ENCODE measurements at regions not wholly inside any gene's neighbourhood (a gene's known extent, or its start where the extent isn't known, plus 50 kb on each side); places are given as distances from the start of the nearest gene placed in this dataset.
"Not testable (repeated sequence)": the region's sequence is repeated elsewhere in the genome, so short reads cannot be mapped to it uniquely, and the experiment has no call there.

DNA sequence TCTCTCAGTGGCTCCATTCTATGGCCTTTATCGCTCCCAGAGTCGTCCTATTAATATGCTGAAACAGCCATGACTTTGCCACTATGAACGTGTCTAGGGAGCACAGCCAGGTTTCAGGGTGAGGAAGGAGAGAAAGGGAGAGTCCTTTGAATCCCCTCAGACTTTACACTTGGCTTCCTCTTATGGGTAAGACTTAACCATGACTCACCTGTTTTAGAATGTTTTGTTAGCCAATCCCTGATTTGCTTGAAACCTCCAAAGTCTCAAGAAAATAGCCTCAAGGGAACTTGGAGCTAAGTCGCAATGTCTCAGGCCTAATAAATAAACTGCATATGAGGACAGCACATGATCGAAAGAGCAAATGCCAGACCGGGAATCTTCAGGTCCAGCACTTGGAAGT, 131.2 kb upstream of the RCN1 start:
- peaks cover 7% of the 10 kb centered on the region for H3K27me3 Mint-ChIP-seq
- peaks cover 5% of the 10 kb centered on the region for H3K4me1 Mint-ChIP-seq
- no peak overlapping the region for H3K27ac Mint-ChIP-seq
- H3K36me3 Mint-ChIP-seq (ENCODE audit: low read depth), result no peaks in the 10 kb centered on the region
- intact Hi-C loops (cut with micrococcal nuclease), result loop anchor here (5.0 to 10.0 kb wide), 4 partner anchors 135 to 717 kb away; partner anchors contain the start of genes DCDC1 and DNAJC24
- H3K4me3 Mint-ChIP-seq, result no peak overlapping the region
- no peak for DNase-seq
- H3K9me3 Mint-ChIP-seq, result no peaks in the 10 kb centered on the region

DNA sequence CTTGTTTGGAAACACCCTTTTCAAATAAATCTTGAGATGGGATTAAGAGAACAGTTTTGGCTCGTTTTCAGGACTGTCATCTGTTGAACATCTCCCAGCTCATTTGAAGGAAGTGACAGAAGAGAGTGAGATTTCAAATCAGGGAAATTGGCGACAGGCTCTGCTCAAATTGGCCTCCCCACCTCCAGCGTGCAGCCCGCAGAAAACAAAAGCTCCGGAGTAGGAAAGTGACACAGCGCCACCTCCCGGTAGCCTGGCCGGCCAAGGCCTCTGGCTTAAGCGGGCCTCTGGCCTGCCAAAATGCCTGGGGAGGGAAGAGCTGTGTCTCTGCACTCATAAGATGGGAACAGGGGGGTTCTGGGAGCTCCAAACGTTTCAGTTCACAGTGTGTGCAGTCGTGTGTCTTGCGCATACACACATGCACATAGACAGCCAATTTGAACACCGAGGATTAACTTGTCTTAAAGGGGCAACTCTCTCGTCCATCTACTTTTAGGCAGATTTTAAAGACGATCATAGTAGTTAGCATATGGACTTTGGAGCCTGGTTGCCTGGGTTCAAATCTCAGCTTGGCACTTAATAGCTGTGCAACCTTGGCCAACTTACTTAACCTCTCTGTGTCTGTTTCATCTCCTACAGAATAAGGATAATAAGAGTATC, 132.7 kb upstream of the RCN1 start:
- Mint-ChIP-seq H3K4me3 (no peak overlapping the region), H3K27me3 (peaks cover 13% of the 10 kb centered on the region), H3K9me3 (no peaks in the 10 kb centered on the region), H3K4me1 (peaks cover 5% of the 10 kb centered on the region), H3K27ac (no peak overlapping the region), H3K36me3 (ENCODE audit: low read depth) (no peaks in the 10 kb centered on the region)
- intact Hi-C loops (cut with micrococcal nuclease), result loop anchor here (5.0 to 10.0 kb wide), 4 partner anchors 133 to 716 kb away; partner anchors contain the start of genes DCDC1 and DNAJC24
- DNase-seq, result peak; percentile 92

DNA sequence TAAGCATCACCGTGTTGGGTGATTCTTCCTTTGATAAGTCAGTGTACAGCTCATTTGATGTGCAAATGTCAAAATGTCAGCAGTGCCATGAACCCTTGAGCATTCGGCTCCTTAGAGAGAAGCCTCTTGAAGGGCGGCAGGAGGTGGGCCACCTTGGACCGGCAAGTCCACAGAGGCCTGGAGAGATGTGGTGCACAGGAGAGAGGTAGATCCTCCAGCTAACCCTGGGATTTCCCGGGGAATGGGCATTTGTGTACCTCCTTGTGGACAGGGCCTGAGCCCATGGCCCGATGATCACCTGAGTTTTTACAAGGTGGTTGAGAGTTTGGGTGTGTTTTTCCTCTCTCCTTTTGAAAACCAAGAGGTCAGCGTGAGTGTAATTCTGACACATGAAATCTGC, 133.2 kb upstream of the RCN1 start:
- H3K4me3 Mint-ChIP-seq, result no peak overlapping the region
- H3K9me3 Mint-ChIP-seq, result no peaks in the 10 kb centered on the region
- peaks cover 15% of the 10 kb centered on the region for H3K27me3 Mint-ChIP-seq
- no peaks in the 10 kb centered on the region for H3K36me3 Mint-ChIP-seq (ENCODE audit: low read depth)
- DNase-seq, result no peak
- no peak overlapping the region for H3K27ac Mint-ChIP-seq
- H3K4me1 Mint-ChIP-seq, result peaks cover 5% of the 10 kb centered on the region
- intact Hi-C loops (cut with micrococcal nuclease), result loop anchor here (5.0 to 10.0 kb wide), 4 partner anchors 133 to 715 kb away; partner anchors contain the start of genes DCDC1 and DNAJC24

- no peaks in the 10 kb centered on the region for H3K9me3 Mint-ChIP-seq
- intact Hi-C loops (cut with micrococcal nuclease), result loop anchor here (5.0 to 10.0 kb wide), 4 partner anchors 132 to 714 kb away; partner anchors contain the start of genes DCDC1 and DNAJC24
- peaks cover 22% of the 10 kb centered on the region for H3K27me3 Mint-ChIP-seq
- no peak overlapping the region for H3K4me3 Mint-ChIP-seq
- peaks cover 5% of the 10 kb centered on the region for H3K4me1 Mint-ChIP-seq
- no peak for DNase-seq
- H3K36me3 Mint-ChIP-seq (ENCODE audit: low read depth), result no peaks in the 10 kb centered on the region
- H3K27ac Mint-ChIP-seq, result no peak overlapping the region
These were observed 134.6 kb upstream of the RCN1 start for GRCh38 chr11:31956310-31956709.

- intact Hi-C loops (cut with micrococcal nuclease), result loop anchor here (5.0 to 10.0 kb wide), 4 partner anchors 131 to 714 kb away; partner anchors contain the start of genes DCDC1 and DNAJC24
- Mint-ChIP-seq H3K4me1 (peaks cover 5% of the 10 kb centered on the region), H3K4me3 (no peak overlapping the region), H3K9me3 (peaks cover under 1% of the 10 kb centered on the region), H3K27ac (no peak overlapping the region), H3K27me3 (peaks cover 22% of the 10 kb centered on the region), H3K36me3 (ENCODE audit: low read depth) (no peaks in the 10 kb centered on the region)
- DNase-seq, result no peak
These were observed 135.0 kb upstream of the RCN1 start for GRCh38 chr11:31955838-31956237.

- intact Hi-C loops (cut with micrococcal nuclease), result loop anchor here (10.0 kb wide), 2 partner anchors 129 to 589 kb away; partner anchors contain the start of genes DCDC1 and DNAJC24
- no peak for DNase-seq
- Mint-ChIP-seq H3K27ac (no peak overlapping the region), H3K36me3 (ENCODE audit: low read depth) (no peaks in the 10 kb centered on the region), H3K4me3 (no peak overlapping the region), H3K27me3 (peaks cover 21% of the 10 kb centered on the region), H3K4me1 (peaks cover 20% of the 10 kb centered on the region), H3K9me3 (peaks cover 5% of the 10 kb centered on the region)
These were observed 137.0 kb upstream of the RCN1 start for GRCh38 chr11:31953803-31954327.

- peak overlapping the region; percentile 6 for H3K4me3 Mint-ChIP-seq
- intact Hi-C loops (cut with micrococcal nuclease), result loop anchor here (10.0 kb wide), 2 partner anchors 125 to 585 kb away; partner anchors contain the start of genes DCDC1 and DNAJC24
- H3K27ac Mint-ChIP-seq, result not testable (repeated sequence)
These were observed 138.6 kb upstream of the PAX6 start for GRCh38 chr11:31949733-31950200.

GRCh38 chr11:31947051-31947450, 135.9 kb upstream of the PAX6 start:
- Mint-ChIP-seq H3K4me1 (peaks cover 32% of the 10 kb centered on the region), H3K27me3 (peaks cover 9% of the 10 kb centered on the region)
- intact Hi-C loops (cut with micrococcal nuclease), result no loop called here

More at GRCh38 chr11:31949733-31950200, 138.6 kb upstream of the PAX6 start:
- peak; percentile 59 for DNase-seq
- H3K9me3 Mint-ChIP-seq; H3K36me3 Mint-ChIP-seq (ENCODE audit: low read depth): not testable (repeated sequence)
- Mint-ChIP-seq H3K27me3 (peaks cover 17% of the 10 kb centered on the region), H3K4me1 (peaks cover 17% of the 10 kb centered on the region)

GRCh38 chr11:31943056-31943780, 132.1 kb upstream of the PAX6 start:
- no peak overlapping the region for H3K4me3 Mint-ChIP-seq
- H3K27ac Mint-ChIP-seq, result no peak overlapping the region
- intact Hi-C loops (cut with micrococcal nuclease), result no loop called here
- H3K9me3 Mint-ChIP-seq, result no peaks in the 10 kb centered on the region
- peak; percentile 77 for DNase-seq
- no peaks in the 10 kb centered on the region for H3K36me3 Mint-ChIP-seq (ENCODE audit: low read depth)
- H3K4me1 Mint-ChIP-seq, result peaks cover 14% of the 10 kb centered on the region
- H3K27me3 Mint-ChIP-seq, result peaks cover 23% of the 10 kb centered on the region

More at GRCh38 chr11:31947051-31947450, 135.9 kb upstream of the PAX6 start:
- Mint-ChIP-seq H3K4me3 (no peak overlapping the region), H3K9me3 (peaks cover 5% of the 10 kb centered on the region), H3K36me3 (ENCODE audit: low read depth) (no peaks in the 10 kb centered on the region), H3K27ac (no peak overlapping the region)
- no peak for DNase-seq

- Mint-ChIP-seq H3K4me1 (peaks cover 14% of the 10 kb centered on the region), H3K4me3 (no peak overlapping the region), H3K27me3 (peaks cover 32% of the 10 kb centered on the region), H3K36me3 (ENCODE audit: low read depth) (no peaks in the 10 kb centered on the region), H3K9me3 (no peaks in the 10 kb centered on the region), H3K27ac (no peak overlapping the region)
- no peak for DNase-seq
- intact Hi-C loops (cut with micrococcal nuclease), result no loop called here
These were observed 129.4 kb upstream of the PAX6 start for GRCh38 chr11:31940371-31941037.

- H3K27me3 Mint-ChIP-seq, result peaks cover 30% of the 10 kb centered on the region
- no peaks in the 10 kb centered on the region for H3K36me3 Mint-ChIP-seq (ENCODE audit: low read depth)
- peaks cover 12% of the 10 kb centered on the region for H3K4me1 Mint-ChIP-seq
- intact Hi-C loops (cut with micrococcal nuclease), result no loop called here
- no peak overlapping the region for H3K27ac Mint-ChIP-seq
- H3K9me3 Mint-ChIP-seq, result no peaks in the 10 kb centered on the region
- no peak overlapping the region for H3K4me3 Mint-ChIP-seq
- no peak for DNase-seq
These were observed 127.9 kb upstream of the PAX6 start for GRCh38 chr11:31939004-31939403.

DNA sequence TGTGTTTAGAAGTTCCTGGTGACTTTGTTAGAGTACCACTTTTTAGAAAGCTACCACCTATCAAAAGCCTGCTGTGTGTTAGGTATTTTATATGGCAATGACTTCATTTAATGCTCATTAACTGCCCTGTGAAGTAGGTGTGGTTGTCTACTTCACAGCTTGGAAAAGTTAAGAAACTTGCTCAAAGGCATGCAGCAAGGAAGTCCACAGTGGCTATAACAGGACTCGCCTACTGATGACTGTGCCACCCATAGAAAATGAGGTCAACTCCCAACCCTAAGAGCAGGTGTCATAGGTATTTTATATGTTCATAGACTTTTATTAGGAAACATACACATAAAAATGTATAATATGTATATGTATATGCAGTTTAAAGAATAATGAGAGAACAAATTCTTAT, 125.2 kb upstream of the PAX6 start:
- Mint-ChIP-seq H3K4me3 (no peak overlapping the region), H3K4me1 (no peaks in the 10 kb centered on the region), H3K27me3 (peaks cover 28% of the 10 kb centered on the region), H3K9me3 (no peaks in the 10 kb centered on the region), H3K27ac (no peak overlapping the region), H3K36me3 (ENCODE audit: low read depth) (no peaks in the 10 kb centered on the region)
- no peak for DNase-seq
- intact Hi-C loops (cut with micrococcal nuclease), result no loop called here

GRCh38 chr11:31932879-31933278, 121.8 kb upstream of the PAX6 start:
- Mint-ChIP-seq H3K4me1 (no peaks in the 10 kb centered on the region), H3K27me3 (peaks cover 14% of the 10 kb centered on the region), H3K27ac (no peak overlapping the region), H3K9me3 (no peaks in the 10 kb centered on the region), H3K4me3 (no peak overlapping the region), H3K36me3 (ENCODE audit: low read depth) (no peaks in the 10 kb centered on the region)
- DNase-seq, result no peak
- intact Hi-C loops (cut with micrococcal nuclease), result no loop called here

All from activated CD4-positive, alpha-beta T cell treated with anti-CD3 and anti-CD28 coated beads, Interleukin-2, amount 10 ng/mL, durations not matched to agents 24 days and 14 days (primary cell).